B cell (primary cell): ENCODE measurements at regions not wholly inside any gene's neighbourhood (a gene's known extent, or its start where the extent isn't known, plus 50 kb on each side); places are given as distances from the start of the nearest gene placed in this dataset.

ENCODE experiments used
- ATAC-seq: fragments of 200-7000 bp; cut with Tn5 transposase; one replicate; pipeline ENCODE4 v1.10.0; 2021; ENCODE audit warnings: low read depth, mild to moderate bottlenecking, moderate number of reproducible peaks, moderate library complexity
- CTCF ChIA-PET: fragments of 350-600 bp; sonication (Branson Sonifier 250); formaldehyde crosslinking; loops from one replicate; lab custom pipeline; 2021; ENCODE audit warnings: antibody characterized with exemption, inconsistent platforms; lab: Charles Lee
- POLR2A ChIA-PET: fragments of 350-600 bp; sonication (Branson Sonifier 250); formaldehyde crosslinking; loops from one replicate; lab custom pipeline; 2021; ENCODE audit warnings: antibody characterized with exemption; lab: Charles Lee
- DNase-seq: peaks from one replicate; pipeline ENCODE4 v3.0.0; 2013
- H2AFZ ChIP-seq: 2 replicates; pipeline ENCODE4 v1.6.1; 2012; ENCODE audit warnings: mild to moderate bottlenecking, low read depth, low read length; ENCODE audit not compliant: insufficient read depth, poor library complexity, severe bottlenecking
- H3K27ac ChIP-seq, 2 donors: 1 replicate in 1 of 2; 2 replicates in 1 of 2; pipeline ENCODE4 v1.5.1; 2012 to 2013; ENCODE audit warnings: low read length in 2 of 2, mild to moderate bottlenecking in 2 of 2, moderate library complexity in 1 of 2
- H3K27me3 ChIP-seq, 4 experiments: fragments of 200-600 bp in 1 of 4; sonication (generic) in 1 of 4; replicated peaks in 1 of 4; 1 replicate in 2 of 4; 2 replicates in 2 of 4; pipeline versions ENCODE4 v1.6.1 to v1.7.0; 2013 to 2016; ENCODE audit warnings: low read length in 3 of 4, mild to moderate bottlenecking in 2 of 4, mixed read lengths in 1 of 4, moderate library complexity in 1 of 4; ENCODE audit not compliant: insufficient read depth in 4 of 4, control insufficient read depth in 3 of 4; ENCODE audit errors: control extremely low read depth in 1 of 4
- H3K36me3 ChIP-seq, 2 experiments: replicated peaks in 1 of 2; 1 replicate in 1 of 2; 2 replicates in 1 of 2; pipeline versions ENCODE4 v1.6.1 to v1.7.1; 2013; ENCODE audit warnings: low read length in 1 of 2; ENCODE audit not compliant: insufficient read depth in 2 of 2, control insufficient read depth in 1 of 2; ENCODE audit errors: control extremely low read depth in 1 of 2, extremely low read depth in 1 of 2
- H3K4me1 ChIP-seq, 2 donors: fragments of 200-600 bp in 1 of 2; sonication (generic) in 1 of 2; 1 replicate in 1 of 2; 2 replicates in 1 of 2; pipeline versions ENCODE4 v1.5.1 to v1.6.1; 2013 to 2017; ENCODE audit warnings: low read length in 2 of 2; ENCODE audit not compliant: control insufficient read depth in 2 of 2, insufficient read depth in 2 of 2
- H3K4me2 ChIP-seq: replicated peaks from 2 replicates; pipeline ENCODE3; 2012; ENCODE audit warnings: mild to moderate bottlenecking, low read depth, low read length; ENCODE audit not compliant: poor library complexity, severe bottlenecking
- H3K4me3 ChIP-seq, 5 experiments: fragments of 200-600 bp in 1 of 5; sonication (generic) in 1 of 5; 1 replicate in 3 of 5; 2 replicates in 2 of 5; pipeline versions ENCODE4 v1.5.1 to v1.7.0; 2011 to 2016; ENCODE audit warnings: low read length in 4 of 5, mild to moderate bottlenecking in 4 of 5, low read depth in 2 of 5, control low read depth in 1 of 5, moderate library complexity in 1 of 5; ENCODE audit not compliant: insufficient read depth in 1 of 5; ENCODE audit errors: control extremely low read depth in 1 of 5, extremely low read depth in 1 of 5
- H3K79me2 ChIP-seq: fragments of 200-600 bp; sonication (generic); one replicate; pipeline ENCODE4 v1.6.0; 2016; ENCODE audit warnings: low read length; ENCODE audit not compliant: control insufficient read depth, insufficient read depth
- H3K9ac ChIP-seq: fragments of 200-600 bp; sonication (generic); 2 replicates; pipeline ENCODE4 v1.6.1; 2017; ENCODE audit warnings: mild to moderate bottlenecking, low read length, moderate library complexity
- H3K9me3 ChIP-seq, 3 donors: one replicate each; pipeline versions ENCODE4 v1.6.1 to v1.7.1; 2013; ENCODE audit warnings: low read length in 2 of 3; ENCODE audit not compliant: control insufficient read depth in 2 of 3, insufficient read depth in 1 of 3; ENCODE audit errors: control extremely low read depth in 1 of 3
- H4K20me1 ChIP-seq: 2 replicates; pipeline ENCODE4 v1.6.0; 2012; ENCODE audit warnings: mild to moderate bottlenecking, low read length; ENCODE audit not compliant: insufficient read depth, control insufficient read depth, poor library complexity, severe bottlenecking
- H3K27ac Mint-ChIP-seq: one replicate; pipeline ENCODE4 v1.8.0; 2021; ENCODE audit warnings: mixed read lengths
- H3K27me3 Mint-ChIP-seq: one replicate; pipeline ENCODE4 v1.8.0; 2021; ENCODE audit warnings: mixed read lengths
- H3K4me1 Mint-ChIP-seq: one replicate; pipeline ENCODE4 v1.8.0; 2021; ENCODE audit warnings: mixed read lengths
- H3K4me3 Mint-ChIP-seq: one replicate; pipeline ENCODE4 v1.8.0; 2021; ENCODE audit warnings: mixed read lengths
- H3K9me3 Mint-ChIP-seq: one replicate; pipeline ENCODE4 v1.8.0; 2022; ENCODE audit warnings: mixed read lengths; ENCODE audit not compliant: insufficient read depth
- CTCF ChIP-seq: fragments of 200-600 bp; IDR thresholded peaks from one replicate; pipeline ENCODE4 v1.8.0; 2022; ENCODE audit warnings: antibody characterized with exemption, mild to moderate bottlenecking
- EZH2 ChIP-seq: IDR thresholded peaks from 2 replicates; pipeline ENCODE4 v1.6.1; 2012; ENCODE audit warnings: borderline replicate concordance, low read depth, mild to moderate bottlenecking, moderate library complexity, low read length; ENCODE audit not compliant: insufficient read depth, poor library complexity, severe bottlenecking
- WGBS: methylation state at CpG from one replicate; pipeline ENCODE4 v1.1.5; 2013; ENCODE audit warnings: missing lambda C conversion rate; ENCODE audit not compliant: insufficient coverage; 5-methylcytosine and 5-hydroxymethylcytosine counted together
- intact Hi-C: fragments of 100-400 bp; cut with micrococcal nuclease; formaldehyde crosslinking; loops from one replicate; pipeline ENCODE4 v1.10.0; 2022

- CTCF ChIA-PET = no interaction called here
- Mint-ChIP-seq H3K4me3 (no peak overlapping the region), H3K27ac (no peak overlapping the region), H3K9me3 (no peaks in the 10 kb centered on the region), H3K4me1 (no peaks in the 10 kb centered on the region), H3K27me3 (peaks cover 20% of the 10 kb centered on the region)
- no peak overlapping the region for H3K9ac ChIP-seq
- POLR2A ChIA-PET = no interaction called here
- H3K9me3 ChIP-seq = peaks cover 0 to 3% (median 0%) of the 10 kb centered on the region in 3 donors
- no peaks in the 10 kb centered on the region for H3K4me1 ChIP-seq
- no peaks in the 10 kb centered on the region for H3K79me2 ChIP-seq
- intact Hi-C loops = no loop called here
- H2AFZ ChIP-seq = no peak overlapping the region
- DNase-seq (no peak), ATAC-seq (no peak)
- H3K27me3 ChIP-seq = no peaks in the 10 kb centered on the region
- H4K20me1 ChIP-seq = no peaks in the 10 kb centered on the region
- TF ChIP-seq CTCF = no peak
- no peak for TF ChIP-seq EZH2
- WGBS = 83% methylated on average over 2 of the region's 4 CpGs
- no peak overlapping the region for H3K27ac ChIP-seq
- no peak overlapping the region for H3K4me3 ChIP-seq
- no peaks in the 10 kb centered on the region for H3K36me3 ChIP-seq
- no peak overlapping the region for H3K4me2 ChIP-seq
These were observed 147.8 kb upstream of the AJAP1 start for GRCh38 chr1:4506591-4506990.

DNA sequence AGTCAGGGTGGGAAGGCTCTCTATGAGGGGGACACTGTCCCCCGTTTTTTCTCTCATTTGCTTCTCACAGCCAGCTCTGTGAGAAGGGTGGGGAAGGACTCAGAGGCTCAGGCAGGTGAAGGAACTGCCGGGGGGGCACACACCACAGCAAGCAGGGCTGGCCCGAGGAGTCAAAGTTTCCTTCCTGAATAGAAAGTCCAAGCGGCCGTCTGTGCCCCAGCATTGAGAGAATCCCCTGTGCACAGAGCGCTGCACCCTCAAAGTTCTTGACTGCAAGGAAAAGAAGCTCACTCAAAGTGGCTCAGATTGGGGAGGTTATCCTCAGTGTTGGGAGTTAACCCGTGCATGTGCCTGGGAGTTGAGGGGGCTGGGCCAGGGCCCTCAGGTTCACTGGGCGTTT is 145.2 kb upstream of the AJAP1 start:
- H3K27ac ChIP-seq = no peak overlapping the region
- no peak overlapping the region for H3K4me3 Mint-ChIP-seq
- H3K36me3 ChIP-seq = no peaks in the 10 kb centered on the region
- ChIA-PET POLR2A (no interaction called here), CTCF (no interaction called here)
- no peak overlapping the region for H2AFZ ChIP-seq
- intact Hi-C loops = no loop called here
- no peaks in the 10 kb centered on the region for H3K4me1 ChIP-seq
- no peaks in the 10 kb centered on the region for H3K79me2 ChIP-seq
- H3K4me3 ChIP-seq = no peak overlapping the region
- H3K9me3 Mint-ChIP-seq = no peaks in the 10 kb centered on the region
- ATAC-seq (no peak), DNase-seq (no peak)
- H4K20me1 ChIP-seq = no peaks in the 10 kb centered on the region
- no peaks in the 10 kb centered on the region for H3K27me3 ChIP-seq
- no peak overlapping the region for H3K9ac ChIP-seq
- 42% methylated on average over 7 of the region's 8 CpGs for WGBS
- H3K27me3 Mint-ChIP-seq = peaks cover 22% of the 10 kb centered on the region
- H3K27ac Mint-ChIP-seq = no peak overlapping the region
- H3K4me1 Mint-ChIP-seq = no peaks in the 10 kb centered on the region
- no peak overlapping the region for H3K4me2 ChIP-seq
- TF ChIP-seq CTCF = no peak
- TF ChIP-seq EZH2 = no peak
- peaks cover 0 to 6% (median 0%) of the 10 kb centered on the region in 3 donors for H3K9me3 ChIP-seq
